Dedifferentiated amniotic fluid mesenchymal stem cell (primary cell): ENCODE measurements at regions not wholly inside any gene's neighbourhood (a gene's known extent, or its start where the extent isn't known, plus 50 kb on each side); places are given as distances from the start of the nearest gene placed in this dataset.
"Not testable (repeated sequence)": the region's sequence is repeated elsewhere in the genome, so short reads cannot be mapped to it uniquely, and the experiment has no call there.

Experiments
- DNase-seq: peaks from one replicate; pipeline ENCODE4 v3.0.0-alpha.2; 2016; ENCODE audit errors: extremely low spot score

GRCh38 chr5:122209601-122210000 lies 80.3 kb downstream of the ZNF474 start:
- not testable (repeated sequence) for DNase-seq

DNA sequence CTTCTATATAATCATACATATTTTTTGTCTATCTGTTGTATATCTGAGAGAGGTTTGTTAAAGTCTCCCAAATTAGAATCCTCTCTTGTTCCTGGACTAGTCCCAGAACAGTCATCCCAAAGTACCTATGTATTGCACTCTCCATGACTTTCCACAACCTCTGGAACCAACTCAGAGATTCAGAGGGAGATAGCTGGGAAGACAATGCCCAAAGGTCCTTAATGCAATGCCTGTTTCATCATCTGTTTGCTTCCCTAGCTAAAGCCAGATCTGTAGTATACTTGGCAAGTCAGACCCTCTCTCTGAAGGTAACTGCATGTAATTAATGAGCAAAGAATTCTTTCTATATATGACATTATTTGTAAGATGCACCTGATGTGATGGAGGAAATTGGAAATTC lies 89.4 kb downstream of the ZNF474 start:
- no peak for DNase-seq

GRCh38 chr5:122219436-122220166 lies 90.3 kb downstream of the ZNF474 start:
- DNase-seq = no peak

GRCh38 chr5:122220511-122220910 lies 91.2 kb downstream of the ZNF474 start:
- DNase-seq = no peak

DNA sequence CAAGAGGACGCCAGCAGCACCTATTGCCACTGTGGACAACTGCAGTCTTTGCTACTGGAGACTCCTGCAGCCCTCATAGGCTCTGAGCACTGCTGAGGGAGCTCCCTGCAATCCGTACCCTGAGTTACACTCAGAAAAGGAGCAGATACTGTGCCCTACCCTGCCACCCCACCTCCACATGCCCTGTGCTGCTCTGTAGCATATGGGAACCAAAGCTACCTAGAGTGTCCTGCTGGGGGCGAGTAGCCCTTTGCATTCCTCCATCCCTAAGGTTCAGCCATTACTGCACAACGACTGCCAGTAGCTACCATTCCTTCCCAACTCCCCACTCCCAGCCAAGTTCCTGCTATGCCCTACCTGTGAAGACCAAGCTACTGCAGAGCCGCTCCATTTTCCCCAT lies 90.2 kb upstream of the SNCAIP start:
- no peak for DNase-seq

DNA sequence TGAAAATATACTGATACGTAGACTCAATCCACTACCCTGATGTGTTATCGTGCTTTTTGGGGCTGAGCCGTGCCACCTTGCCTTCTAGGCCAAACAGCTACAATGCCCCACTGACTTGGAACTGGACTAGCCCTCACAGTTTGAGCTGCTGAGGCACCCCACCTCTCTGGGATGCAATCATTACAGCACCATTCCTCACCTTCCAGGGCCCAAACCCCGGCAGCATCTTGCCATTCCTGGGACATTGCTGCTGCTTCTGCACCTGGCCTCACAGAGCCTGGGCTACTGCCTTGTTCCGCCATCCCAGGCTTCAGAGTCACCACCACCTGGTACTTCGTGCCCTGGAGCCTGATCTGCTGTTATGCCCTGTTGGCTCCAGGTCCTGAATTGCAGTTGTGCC lies 89.5 kb upstream of the SNCAIP start:
- no peak for DNase-seq

GRCh38 chr5:122228728-122229392 lies 83.2 kb upstream of the SNCAIP start:
- DNase-seq = no peak

GRCh38 chr5:122229551-122229950 lies 82.5 kb upstream of the SNCAIP start:
- no peak for DNase-seq

DNA sequence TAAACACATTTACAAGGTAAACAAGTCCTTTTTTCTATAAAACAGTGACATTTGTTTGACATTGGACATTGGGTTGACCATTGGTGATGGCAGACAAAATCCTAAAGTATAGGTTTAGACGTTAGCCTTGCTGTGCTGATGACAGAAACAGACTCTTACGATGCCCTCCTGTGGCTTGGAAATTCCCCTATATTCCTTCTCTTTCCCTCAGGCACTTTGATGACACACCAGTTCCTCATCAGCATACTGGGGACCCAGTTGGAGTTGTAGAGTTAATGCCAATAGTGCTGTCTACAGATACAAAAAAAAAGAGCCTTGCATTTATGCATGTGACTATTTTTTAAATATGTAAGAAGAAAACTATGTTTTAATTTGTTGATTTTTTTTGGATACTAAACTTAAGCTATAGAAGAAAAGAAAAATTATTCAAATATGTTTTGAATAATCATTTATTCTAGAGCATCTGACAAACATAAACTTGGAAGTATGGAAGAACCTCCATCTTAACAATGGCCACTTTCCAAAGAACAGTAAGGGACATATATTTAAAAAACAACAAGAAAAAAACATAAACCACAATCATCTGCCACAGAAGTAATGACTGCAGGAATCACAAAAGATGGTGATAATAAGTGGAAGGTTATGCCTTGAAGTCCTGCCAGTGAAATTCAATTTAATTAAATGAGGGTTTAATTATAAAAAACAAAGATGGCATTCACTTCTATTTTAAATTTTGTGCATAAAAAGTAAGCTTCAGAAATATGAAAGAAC lies 75.6 kb upstream of the SNCAIP start:
- DNase-seq = no peak

DNA sequence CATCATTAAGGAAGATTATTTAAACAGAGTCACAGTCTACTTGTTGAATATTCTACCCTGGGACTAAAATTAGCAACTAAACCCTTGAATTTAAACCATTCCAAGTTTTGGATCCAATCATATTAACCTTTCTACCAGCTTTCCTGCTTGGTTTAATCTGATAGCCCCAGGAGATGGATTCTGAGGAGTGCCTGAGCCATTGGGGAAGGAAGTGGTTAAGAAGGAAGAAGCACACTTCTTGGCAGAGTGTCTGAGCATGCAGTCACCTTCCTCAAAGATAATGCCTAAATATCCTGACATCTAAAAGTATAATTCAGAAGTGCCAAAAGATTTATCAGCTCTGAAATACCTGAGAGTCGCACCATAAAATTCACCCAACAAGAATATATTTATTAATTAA lies 74.1 kb upstream of the SNCAIP start:
- DNase-seq = no peak

- DNase-seq = no peak
These were observed 59.7 kb upstream of the SNCAIP start for GRCh38 chr5:122252319-122252718.

- no peak for DNase-seq
These were observed 58.2 kb upstream of the SNCAIP start for GRCh38 chr5:122253794-122254193.

- DNase-seq = no peak
These were observed 55.6 kb upstream of the SNCAIP start for GRCh38 chr5:122256388-122256787.

DNA sequence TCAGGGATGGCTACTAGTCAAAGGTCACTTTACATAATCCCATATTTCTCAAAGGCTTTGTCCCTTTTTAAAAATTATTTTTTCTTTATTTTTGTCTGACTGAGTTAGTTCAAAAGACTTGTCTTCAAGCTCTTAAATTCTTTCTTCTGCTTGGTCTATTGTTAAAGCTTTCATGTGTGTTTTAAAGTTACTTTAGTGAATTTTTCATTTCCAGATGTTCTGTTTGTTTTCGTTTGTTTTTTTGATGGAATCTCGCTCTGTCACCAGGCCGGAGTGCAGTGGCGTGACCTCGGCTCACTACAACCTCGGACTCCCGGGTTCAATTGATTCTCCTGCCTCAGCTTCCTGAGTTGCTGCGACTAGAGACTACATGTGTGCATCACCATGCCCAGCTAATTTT lies 55.0 kb upstream of the SNCAIP start:
- DNase-seq = no peak

DNA sequence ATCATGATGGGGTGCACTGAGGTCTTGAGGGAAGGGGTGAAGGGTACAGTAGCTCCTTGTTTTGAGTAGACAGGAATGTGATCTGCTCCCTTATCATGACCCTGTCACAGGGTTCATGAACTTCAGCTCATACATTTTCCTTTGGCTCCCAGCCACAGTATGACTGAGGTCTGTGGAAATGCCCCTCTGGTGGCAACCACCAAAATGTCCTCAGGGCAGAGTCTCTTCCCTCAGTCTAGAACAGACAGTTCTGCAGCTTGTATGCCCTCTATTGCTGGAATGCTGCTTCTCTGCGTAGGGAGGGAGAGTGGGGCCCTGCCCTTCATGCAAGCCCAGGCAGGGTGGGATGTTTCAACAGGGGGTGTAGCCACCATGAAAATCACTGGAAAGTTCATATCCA lies 53.8 kb upstream of the SNCAIP start:
- DNase-seq = no peak

DNA sequence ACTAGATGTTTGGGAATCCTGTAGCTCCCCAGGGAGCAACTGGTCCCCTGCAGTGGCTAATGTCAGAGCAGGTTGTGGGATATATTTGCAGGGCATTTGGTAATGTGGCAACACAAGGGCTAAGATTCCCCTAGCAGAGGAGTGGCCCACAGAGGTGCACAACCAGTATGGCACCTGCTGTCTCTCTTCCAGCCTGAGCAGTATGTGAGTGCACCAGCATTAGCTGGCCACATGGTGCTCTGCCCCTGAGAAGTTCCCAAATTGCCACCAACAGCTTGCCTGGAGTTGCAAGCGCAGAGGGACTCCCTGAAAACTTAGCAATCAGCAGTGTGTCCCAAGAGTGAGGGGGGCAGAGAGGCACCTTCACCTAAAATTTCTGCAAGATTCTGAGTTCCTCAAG lies 53.2 kb upstream of the SNCAIP start:
- no peak for DNase-seq

GRCh38 chr5:122259995-122260394 lies 52.0 kb upstream of the SNCAIP start:
- peak; percentile 24 for DNase-seq

DNA sequence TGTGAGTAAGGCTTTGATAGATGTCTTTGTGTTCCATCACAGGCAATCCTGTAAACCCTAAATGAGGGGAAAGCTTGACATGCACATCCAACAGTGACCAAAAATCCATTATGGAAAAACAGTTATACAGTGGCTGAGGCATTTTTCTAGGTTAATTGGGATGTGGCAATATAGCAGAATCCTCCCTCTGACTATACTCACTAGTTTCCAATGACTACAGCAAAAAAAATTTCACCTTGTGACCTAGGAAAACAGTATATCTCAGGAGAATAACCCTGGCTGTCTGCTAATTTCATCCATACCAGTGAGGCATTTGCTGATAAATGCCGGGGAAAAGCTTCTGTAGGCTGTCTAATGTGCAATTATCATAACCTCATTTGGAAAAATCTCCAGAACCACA lies 49.9 kb upstream of the SNCAIP start:
- DNase-seq = no peak
